HEK293 (cell line): ENCODE measurements at regions not wholly inside any gene's neighbourhood (a gene's known extent, or its start where the extent isn't known, plus 50 kb on each side); places are given as distances from the start of the nearest gene placed in this dataset.

ENCODE experiments used
- CTCF ChIA-PET: fragments of 350-600 bp; formaldehyde crosslinking; extraction: SDS; loops from one replicate; lab custom pipeline; 2021; ENCODE audit warnings: antibody characterized with exemption; lab: Yijun Ruan, JAX
- POLR2A ChIA-PET: fragments of 300-600 bp; formaldehyde crosslinking; extraction: SDS; loops from one replicate; lab custom pipeline; 2020; ENCODE audit warnings: antibody characterized with exemption, inconsistent platforms; lab: Yijun Ruan, JAX
- H3K27ac ChIP-seq: fragments of 200-500 bp; sonication (Bioruptor generic); 2 replicates; pipeline ENCODE4 v1.5.1; 2014; ENCODE audit warnings: low read depth, low read length, control low read depth, inconsistent platforms; ENCODE audit errors: extremely low read depth
- H3K36me3 ChIP-seq, 2 experiments: fragments of 200-500 bp in 1 of 2; sonication (Bioruptor generic) in 1 of 2; 1 replicate in 1 of 2; 2 replicates in 1 of 2; pipeline ENCODE4 v1.5.1; 2014 to 2017; ENCODE audit warnings: inconsistent platforms in 2 of 2, low read length in 2 of 2; ENCODE audit not compliant: control insufficient read depth in 2 of 2, insufficient read depth in 1 of 2
- H3K4me1 ChIP-seq: fragments of 200-500 bp; sonication (Bioruptor generic); 2 replicates; pipeline ENCODE4 v1.5.1; 2014; ENCODE audit warnings: mild to moderate bottlenecking, low read length, inconsistent platforms; ENCODE audit not compliant: control insufficient read depth, insufficient read depth
- H3K4me3 ChIP-seq: 2 replicates; pipeline ENCODE4 v1.5.1; 2011; ENCODE audit warnings: low read depth, mild to moderate bottlenecking, control low read depth, low read length, moderate library complexity
- H3K9me3 ChIP-seq: fragments of 200-500 bp; sonication (Bioruptor generic); 2 replicates; pipeline ENCODE4 v1.5.1; 2014; ENCODE audit warnings: low read depth, low read length, inconsistent platforms; ENCODE audit not compliant: control insufficient read depth, insufficient read depth
- MYNN ChIP-seq: fragments of 450-650 bp; formaldehyde crosslinking; IDR thresholded peaks from 2 replicates; pipeline ENCODE4 v1.5.1; 2016; ENCODE audit warnings: missing biosample characterization, missing genetic modification characterization, borderline replicate concordance
- WT1 ChIP-seq: fragments of 450-650 bp; formaldehyde crosslinking; IDR thresholded peaks from 2 replicates; pipeline ENCODE4 v1.5.1; 2016; ENCODE audit warnings: missing biosample characterization, missing genetic modification characterization
- ZBTB17 ChIP-seq: fragments of 450-650 bp; formaldehyde crosslinking; IDR thresholded peaks from 2 replicates; pipeline ENCODE4 v1.5.1; 2016; ENCODE audit warnings: missing biosample characterization, missing genetic modification characterization
- ZNF266 ChIP-seq: fragments of 450-650 bp; formaldehyde crosslinking; IDR thresholded peaks from 2 replicates; pipeline ENCODE4 v1.5.1; 2016; ENCODE audit warnings: missing biosample characterization, missing genetic modification characterization, low read depth
- ZNF350 ChIP-seq: fragments of 450-650 bp; formaldehyde crosslinking; IDR thresholded peaks from 2 replicates; pipeline ENCODE4 v1.5.0; 2017; ENCODE audit warnings: missing biosample characterization, mild to moderate bottlenecking, missing genetic modification characterization
- ZNF366 ChIP-seq: fragments of 450-650 bp; formaldehyde crosslinking; conservative IDR thresholded peaks from 2 replicates; pipeline ENCODE4 v1.5.1; 2016; ENCODE audit warnings: missing biosample characterization, missing genetic modification characterization
- ZNF391 ChIP-seq: fragments of 450-650 bp; formaldehyde crosslinking; IDR thresholded peaks from 2 replicates; pipeline ENCODE4 v1.5.1; 2016; ENCODE audit warnings: low read depth, missing biosample characterization, missing genetic modification characterization, borderline replicate concordance
- ZNF529 ChIP-seq: fragments of 450-650 bp; formaldehyde crosslinking; IDR thresholded peaks from 2 replicates; pipeline ENCODE4 v1.5.1; 2017; ENCODE audit warnings: missing genetic modification characterization, missing biosample characterization; ENCODE audit not compliant: insufficient replicate concordance
- ZNF561 ChIP-seq: fragments of 450-650 bp; IDR thresholded peaks from 2 replicates; pipeline ENCODE4 v1.5.1; 2018; ENCODE audit warnings: missing biosample characterization, missing genetic modification characterization, borderline replicate concordance
- ZNF701 ChIP-seq: fragments of 450-650 bp; formaldehyde crosslinking; IDR thresholded peaks from 2 replicates; pipeline ENCODE4 v1.5.1; 2016; ENCODE audit warnings: missing biosample characterization, missing genetic modification characterization
- ZNF76 ChIP-seq: fragments of 450-650 bp; formaldehyde crosslinking; IDR thresholded peaks from 2 replicates; pipeline ENCODE4; 2016; ENCODE audit warnings: low read depth, missing biosample characterization, missing genetic modification characterization, borderline replicate concordance
- ZNF768 ChIP-seq: fragments of 450-650 bp; formaldehyde crosslinking; IDR thresholded peaks from 2 replicates; pipeline ENCODE4 v1.5.1; 2018; ENCODE audit warnings: missing biosample characterization, mild to moderate bottlenecking, missing genetic modification characterization
- ZNF830 ChIP-seq: fragments of 450-650 bp; IDR thresholded peaks from 2 replicates; pipeline ENCODE4 v1.5.0; 2018; ENCODE audit warnings: missing biosample characterization, missing genetic modification characterization, low read depth, mild to moderate bottlenecking, moderate library complexity
- ZNF837 ChIP-seq: fragments of 450-650 bp; formaldehyde crosslinking; IDR thresholded peaks from 2 replicates; pipeline ENCODE4 v1.5.1; 2016; ENCODE audit warnings: missing biosample characterization, missing genetic modification characterization
- TF ChIP-seq, protein P1 (sequence below): fragments of 450-650 bp; formaldehyde crosslinking; IDR thresholded peaks from 2 replicates; pipeline ENCODE4 v1.5.1; 2016; ENCODE audit warnings: missing biosample characterization, missing genetic modification characterization
- TF ChIP-seq, protein P2 (sequence below): fragments of 450-650 bp; formaldehyde crosslinking; IDR thresholded peaks from 2 replicates; pipeline ENCODE4 v1.5.1; 2017; ENCODE audit warnings: missing biosample characterization, missing genetic modification characterization
- TF ChIP-seq, protein P3 (sequence below): fragments of 450-650 bp; formaldehyde crosslinking; IDR thresholded peaks from 2 replicates; pipeline ENCODE4 v1.5.1; 2016; ENCODE audit warnings: missing biosample characterization, missing genetic modification characterization
- TF ChIP-seq, protein P4 (sequence below): fragments of 450-650 bp; formaldehyde crosslinking; IDR thresholded peaks from 2 replicates; pipeline ENCODE4 v1.5.1; 2016; ENCODE audit warnings: missing biosample characterization, missing genetic modification characterization
- TF ChIP-seq, protein P5 (sequence below): fragments of 450-650 bp; formaldehyde crosslinking; conservative IDR thresholded peaks from 2 replicates; pipeline ENCODE4 v1.5.1; 2016; ENCODE audit warnings: low read depth, missing biosample characterization, missing genetic modification characterization
- TF ChIP-seq, protein P6 (sequence below): fragments of 450-650 bp; formaldehyde crosslinking; IDR thresholded peaks from 2 replicates; pipeline ENCODE4 v1.5.1; 2016; ENCODE audit warnings: missing biosample characterization, missing genetic modification characterization, low read depth

DNA sequence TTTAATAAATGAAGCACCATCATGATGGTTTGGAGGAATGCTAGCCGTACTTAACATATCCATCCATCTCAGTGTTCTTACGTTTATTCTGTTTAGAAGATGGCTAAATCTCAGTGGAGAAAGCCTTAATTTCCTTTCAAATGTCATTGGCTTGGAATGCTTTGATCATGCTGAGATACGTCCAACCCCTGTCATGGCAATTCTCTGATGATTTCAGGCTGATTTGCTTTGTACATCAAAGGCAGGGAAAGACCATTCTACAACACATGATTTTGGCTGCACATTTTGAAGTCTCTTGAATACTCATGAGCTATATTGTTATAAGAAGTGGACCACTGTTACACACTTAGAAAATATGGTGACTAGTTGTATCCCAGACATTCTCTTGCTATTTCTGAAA, 1048.4 kb downstream of the MAT2B start:
- POLR2A ChIA-PET: no interaction called here
- H3K27ac ChIP-seq: no peak overlapping the region
- no peaks in the 10 kb centered on the region for H3K4me1 ChIP-seq
- H3K36me3 ChIP-seq: no peaks in the 10 kb centered on the region
- H3K4me3 ChIP-seq: no peak overlapping the region
- no peaks in the 10 kb centered on the region for H3K9me3 ChIP-seq
- CTCF ChIA-PET: no interaction called here
- no peak for TF ChIP-seq ZNF76
- TF ChIP-seq, protein P1, sequence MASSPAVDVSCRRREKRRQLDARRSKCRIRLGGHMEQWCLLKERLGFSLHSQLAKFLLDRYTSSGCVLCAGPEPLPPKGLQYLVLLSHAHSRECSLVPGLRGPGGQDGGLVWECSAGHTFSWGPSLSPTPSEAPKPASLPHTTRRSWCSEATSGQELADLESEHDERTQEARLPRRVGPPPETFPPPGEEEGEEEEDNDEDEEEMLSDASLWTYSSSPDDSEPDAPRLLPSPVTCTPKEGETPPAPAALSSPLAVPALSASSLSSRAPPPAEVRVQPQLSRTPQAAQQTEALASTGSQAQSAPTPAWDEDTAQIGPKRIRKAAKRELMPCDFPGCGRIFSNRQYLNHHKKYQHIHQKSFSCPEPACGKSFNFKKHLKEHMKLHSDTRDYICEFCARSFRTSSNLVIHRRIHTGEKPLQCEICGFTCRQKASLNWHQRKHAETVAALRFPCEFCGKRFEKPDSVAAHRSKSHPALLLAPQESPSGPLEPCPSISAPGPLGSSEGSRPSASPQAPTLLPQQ (tag by site-specific recombination): no peak
- no peak for TF ChIP-seq ZNF391 (tag by site-specific recombination)
- no peak for TF ChIP-seq ZNF350 (tag by site-specific recombination)
- TF ChIP-seq, protein P2, sequence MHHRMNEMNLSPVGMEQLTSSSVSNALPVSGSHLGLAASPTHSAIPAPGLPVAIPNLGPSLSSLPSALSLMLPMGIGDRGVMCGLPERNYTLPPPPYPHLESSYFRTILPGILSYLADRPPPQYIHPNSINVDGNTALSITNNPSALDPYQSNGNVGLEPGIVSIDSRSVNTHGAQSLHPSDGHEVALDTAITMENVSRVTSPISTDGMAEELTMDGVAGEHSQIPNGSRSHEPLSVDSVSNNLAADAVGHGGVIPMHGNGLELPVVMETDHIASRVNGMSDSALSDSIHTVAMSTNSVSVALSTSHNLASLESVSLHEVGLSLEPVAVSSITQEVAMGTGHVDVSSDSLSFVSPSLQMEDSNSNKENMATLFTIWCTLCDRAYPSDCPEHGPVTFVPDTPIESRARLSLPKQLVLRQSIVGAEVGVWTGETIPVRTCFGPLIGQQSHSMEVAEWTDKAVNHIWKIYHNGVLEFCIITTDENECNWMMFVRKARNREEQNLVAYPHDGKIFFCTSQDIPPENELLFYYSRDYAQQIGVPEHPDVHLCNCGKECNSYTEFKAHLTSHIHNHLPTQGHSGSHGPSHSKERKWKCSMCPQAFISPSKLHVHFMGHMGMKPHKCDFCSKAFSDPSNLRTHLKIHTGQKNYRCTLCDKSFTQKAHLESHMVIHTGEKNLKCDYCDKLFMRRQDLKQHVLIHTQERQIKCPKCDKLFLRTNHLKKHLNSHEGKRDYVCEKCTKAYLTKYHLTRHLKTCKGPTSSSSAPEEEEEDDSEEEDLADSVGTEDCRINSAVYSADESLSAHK (tag by site-specific recombination): no peak
- TF ChIP-seq ZNF366: no peak

DNA sequence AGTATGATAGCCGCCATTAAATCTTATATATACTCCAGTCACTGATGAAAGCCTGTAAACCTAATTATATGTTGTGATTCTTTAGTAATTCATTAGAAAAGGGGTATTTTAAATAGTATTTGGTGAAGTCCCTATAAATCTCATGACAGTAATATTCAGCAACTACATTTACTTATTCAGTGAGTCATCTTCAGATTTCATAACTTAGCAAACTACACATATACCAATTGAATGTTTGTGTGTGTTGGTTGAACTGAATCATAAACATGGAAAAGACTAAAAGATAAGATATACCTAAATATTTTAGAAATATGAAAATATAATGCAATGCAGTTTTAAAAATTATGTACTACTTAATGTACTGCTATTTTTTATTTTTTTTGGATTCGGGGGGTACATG, 1050.4 kb downstream of the MAT2B start:
- Histone ChIP-seq H3K36me3 (no peaks in the 10 kb centered on the region), H3K9me3 (no peaks in the 10 kb centered on the region), H3K4me3 (no peak overlapping the region), H3K4me1 (no peaks in the 10 kb centered on the region), H3K27ac (no peak overlapping the region)
- ChIA-PET POLR2A (no interaction called here), CTCF (interaction anchor here (0.6 kb wide), 1 partner anchor 7 kb away, joined by 3 read pairs; no protein-coding TSS in a partner anchor)
- no peak for TF ChIP-seq WT1
- TF ChIP-seq ZNF266 (tag by site-specific recombination): no peak
- no peak for TF ChIP-seq ZNF768 (tag by site-specific recombination)
- no peak for TF ChIP-seq ZNF561 (tag by site-specific recombination)
- TF ChIP-seq, protein P3, sequence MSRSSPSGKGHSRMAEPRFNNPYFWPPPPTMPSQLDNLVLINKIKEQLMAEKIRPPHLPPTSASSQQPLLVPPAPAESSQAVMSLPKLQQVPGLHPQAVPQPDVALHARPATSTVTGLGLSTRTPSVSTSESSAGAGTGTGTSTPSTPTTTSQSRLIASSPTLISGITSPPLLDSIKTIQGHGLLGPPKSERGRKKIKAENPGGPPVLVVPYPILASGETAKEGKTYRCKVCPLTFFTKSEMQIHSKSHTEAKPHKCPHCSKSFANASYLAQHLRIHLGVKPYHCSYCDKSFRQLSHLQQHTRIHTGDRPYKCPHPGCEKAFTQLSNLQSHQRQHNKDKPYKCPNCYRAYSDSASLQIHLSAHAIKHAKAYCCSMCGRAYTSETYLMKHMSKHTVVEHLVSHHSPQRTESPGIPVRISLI (tag by site-specific recombination): no peak
- no peak for TF ChIP-seq ZBTB17 (tag by site-specific recombination)
- TF ChIP-seq ZNF701 (tag by site-specific recombination): no peak

DNA sequence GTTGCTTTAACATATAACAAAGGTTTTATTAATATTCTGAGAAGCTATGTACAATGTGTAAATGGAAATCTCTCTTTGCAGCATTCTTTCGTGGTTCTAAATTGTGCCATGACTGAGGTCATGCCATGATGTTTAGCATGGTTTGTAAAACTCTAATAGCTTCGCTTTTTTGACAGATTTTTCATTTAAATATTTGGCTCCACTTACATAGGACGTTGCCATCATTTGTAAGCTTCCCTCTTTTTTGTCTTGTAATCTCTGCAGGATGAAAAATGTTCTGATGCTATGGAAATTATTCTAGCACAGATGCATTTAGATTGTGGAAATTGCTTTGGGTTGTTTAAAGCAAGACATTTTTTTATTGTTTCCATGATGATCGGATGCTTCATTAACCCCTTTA, 1054.8 kb downstream of the MAT2B start:
- Histone ChIP-seq H3K9me3 (no peaks in the 10 kb centered on the region), H3K27ac (no peak overlapping the region), H3K36me3 (no peaks in the 10 kb centered on the region), H3K4me1 (no peaks in the 10 kb centered on the region), H3K4me3 (no peak overlapping the region)
- TF ChIP-seq MYNN (tag by site-specific recombination): no peak
- TF ChIP-seq, protein P4, sequence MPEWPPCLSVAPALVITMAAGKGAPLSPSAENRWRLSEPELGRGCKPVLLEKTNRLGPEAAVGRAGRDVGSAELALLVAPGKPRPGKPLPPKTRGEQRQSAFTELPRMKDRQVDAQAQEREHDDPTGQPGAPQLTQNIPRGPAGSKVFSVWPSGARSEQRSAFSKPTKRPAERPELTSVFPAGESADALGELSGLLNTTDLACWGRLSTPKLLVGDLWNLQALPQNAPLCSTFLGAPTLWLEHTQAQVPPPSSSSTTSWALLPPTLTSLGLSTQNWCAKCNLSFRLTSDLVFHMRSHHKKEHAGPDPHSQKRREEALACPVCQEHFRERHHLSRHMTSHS (tag by site-specific recombination): no peak
- no peak for TF ChIP-seq ZNF529 (tag by site-specific recombination)
- TF ChIP-seq, protein P5, sequence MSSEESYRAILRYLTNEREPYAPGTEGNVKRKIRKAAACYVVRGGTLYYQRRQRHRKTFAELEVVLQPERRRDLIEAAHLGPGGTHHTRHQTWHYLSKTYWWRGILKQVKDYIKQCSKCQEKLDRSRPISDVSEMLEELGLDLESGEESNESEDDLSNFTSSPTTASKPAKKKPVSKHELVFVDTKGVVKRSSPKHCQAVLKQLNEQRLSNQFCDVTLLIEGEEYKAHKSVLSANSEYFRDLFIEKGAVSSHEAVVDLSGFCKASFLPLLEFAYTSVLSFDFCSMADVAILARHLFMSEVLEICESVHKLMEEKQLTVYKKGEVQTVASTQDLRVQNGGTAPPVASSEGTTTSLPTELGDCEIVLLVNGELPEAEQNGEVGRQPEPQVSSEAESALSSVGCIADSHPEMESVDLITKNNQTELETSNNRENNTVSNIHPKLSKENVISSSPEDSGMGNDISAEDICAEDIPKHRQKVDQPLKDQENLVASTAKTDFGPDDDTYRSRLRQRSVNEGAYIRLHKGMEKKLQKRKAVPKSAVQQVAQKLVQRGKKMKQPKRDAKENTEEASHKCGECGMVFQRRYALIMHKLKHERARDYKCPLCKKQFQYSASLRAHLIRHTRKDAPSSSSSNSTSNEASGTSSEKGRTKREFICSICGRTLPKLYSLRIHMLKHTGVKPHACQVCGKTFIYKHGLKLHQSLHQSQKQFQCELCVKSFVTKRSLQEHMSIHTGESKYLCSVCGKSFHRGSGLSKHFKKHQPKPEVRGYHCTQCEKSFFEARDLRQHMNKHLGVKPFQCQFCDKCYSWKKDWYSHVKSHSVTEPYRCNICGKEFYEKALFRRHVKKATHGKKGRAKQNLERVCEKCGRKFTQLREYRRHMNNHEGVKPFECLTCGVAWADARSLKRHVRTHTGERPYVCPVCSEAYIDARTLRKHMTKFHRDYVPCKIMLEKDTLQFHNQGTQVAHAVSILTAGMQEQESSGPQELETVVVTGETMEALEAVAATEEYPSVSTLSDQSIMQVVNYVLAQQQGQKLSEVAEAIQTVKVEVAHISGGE (tag by site-specific recombination): no peak
- no peak for TF ChIP-seq ZNF830 (tag by site-specific recombination)
- no peak for TF ChIP-seq ZNF837 (tag by site-specific recombination)
- TF ChIP-seq, protein P6, sequence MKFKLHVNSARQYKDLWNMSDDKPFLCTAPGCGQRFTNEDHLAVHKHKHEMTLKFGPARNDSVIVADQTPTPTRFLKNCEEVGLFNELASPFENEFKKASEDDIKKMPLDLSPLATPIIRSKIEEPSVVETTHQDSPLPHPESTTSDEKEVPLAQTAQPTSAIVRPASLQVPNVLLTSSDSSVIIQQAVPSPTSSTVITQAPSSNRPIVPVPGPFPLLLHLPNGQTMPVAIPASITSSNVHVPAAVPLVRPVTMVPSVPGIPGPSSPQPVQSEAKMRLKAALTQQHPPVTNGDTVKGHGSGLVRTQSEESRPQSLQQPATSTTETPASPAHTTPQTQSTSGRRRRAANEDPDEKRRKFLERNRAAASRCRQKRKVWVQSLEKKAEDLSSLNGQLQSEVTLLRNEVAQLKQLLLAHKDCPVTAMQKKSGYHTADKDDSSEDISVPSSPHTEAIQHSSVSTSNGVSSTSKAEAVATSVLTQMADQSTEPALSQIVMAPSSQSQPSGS: no peak
- ChIA-PET CTCF (no interaction called here), POLR2A (no interaction called here)
